Fibroblast of lung (primary cell): ENCODE measurements at regions not wholly inside any gene's neighbourhood (a gene's known extent, or its start where the extent isn't known, plus 50 kb on each side); places are given as distances from the start of the nearest gene placed in this dataset.
A peak's percentile ranks its signal among the peaks of the same experiment; 100 is the strongest.
"Not testable (repeated sequence)": the region's sequence is repeated elsewhere in the genome, so short reads cannot be mapped to it uniquely, and the experiment has no call there.

Experiments
- DNase-seq, 2 donors: peaks; one replicate each; pipeline versions ENCODE4 v3.0.0 to v3.0.0-alpha.2; 2010; ENCODE audit warnings: low read depth in 2 of 2
- H2AFZ ChIP-seq: 2 replicates; pipeline ENCODE4 v1.5.1; 2012; ENCODE audit warnings: low read length, control low read depth, inconsistent platforms
- H3K27ac ChIP-seq: 2 replicates; pipeline ENCODE4 v1.5.1; 2011; ENCODE audit warnings: low read length, control low read depth; ENCODE audit not compliant: insufficient read depth
- H3K27me3 ChIP-seq: 2 replicates; pipeline ENCODE4 v1.5.1; 2011; ENCODE audit warnings: mild to moderate bottlenecking, low read length; ENCODE audit not compliant: control insufficient read depth, insufficient read depth
- H3K36me3 ChIP-seq: 2 replicates; pipeline ENCODE4 v1.5.1; 2011; ENCODE audit warnings: low read length; ENCODE audit not compliant: control insufficient read depth, insufficient read depth
- H3K4me1 ChIP-seq: 2 replicates; pipeline ENCODE4 v1.5.1; 2011; ENCODE audit warnings: low read length; ENCODE audit not compliant: control insufficient read depth, insufficient read depth; ENCODE audit errors: extremely low read depth
- H3K4me2 ChIP-seq: 2 replicates; pipeline ENCODE4 v1.5.1; 2011; ENCODE audit warnings: low read length, control low read depth; ENCODE audit not compliant: insufficient read depth; ENCODE audit errors: extremely low read depth
- H3K4me3 ChIP-seq, 4 experiments: fragments of 200-600 bp in 1 of 4; sonication (generic) in 1 of 4; replicated peaks in 1 of 4; 2 replicates each; pipeline ENCODE4 v1.5.1; 2011 to 2016; ENCODE audit warnings: low read length in 4 of 4, low read depth in 3 of 4, mild to moderate bottlenecking in 3 of 4, control low read depth in 2 of 4, inconsistent platforms in 1 of 4, mixed read lengths in 1 of 4; ENCODE audit not compliant: insufficient read depth in 1 of 4; ENCODE audit errors: control extremely low read depth in 1 of 4
- H3K79me2 ChIP-seq: 2 replicates; pipeline ENCODE4 v1.5.1; 2012; ENCODE audit warnings: mild to moderate bottlenecking, low read length, inconsistent platforms; ENCODE audit not compliant: control insufficient read depth, insufficient read depth
- H3K9ac ChIP-seq: 2 replicates; pipeline ENCODE4 v1.5.1; 2011; ENCODE audit warnings: mild to moderate bottlenecking, low read length, control low read depth; ENCODE audit not compliant: insufficient read depth
- H3K9me3 ChIP-seq: 2 replicates; pipeline ENCODE4 v1.5.1; 2012; ENCODE audit warnings: low read depth, low read length; ENCODE audit not compliant: control insufficient read depth, insufficient read depth
- H4K20me1 ChIP-seq: 2 replicates; pipeline ENCODE4 v1.5.1; 2011; ENCODE audit warnings: low read length; ENCODE audit not compliant: control insufficient read depth, insufficient read depth; ENCODE audit errors: extremely low read depth
- EZH2 ChIP-seq: IDR thresholded peaks from 2 replicates; pipeline ENCODE4 v1.5.1; 2012; ENCODE audit warnings: low read length, control low read depth, mild to moderate bottlenecking; ENCODE audit errors: missing control alignments
- TF ChIP-seq, protein P1 (sequence below), 2 donors: IDR thresholded peaks in 1 of 2; conservative IDR thresholded peaks in 1 of 2; 1 replicate in 1 of 2; 2 replicates in 1 of 2; pipeline ENCODE4 v1.5.1; 2011 to 2012; ENCODE audit warnings: low read length in 2 of 2, control low read depth in 1 of 2, inconsistent platforms in 1 of 2, low read depth in 1 of 2, mild to moderate bottlenecking in 1 of 2

GRCh38 chr10:11684717-11685645 lies 57.2 kb upstream of the ECHDC3 start:
- Histone ChIP-seq H2AFZ (no peak overlapping the region), H3K27ac (peak overlapping the region; percentile 46), H3K4me1 (no peaks in the 10 kb centered on the region), H3K4me2 (peak overlapping the region; percentile 67), H3K4me3 (peak overlapping the region; percentile 2 to 53 (median 28)), H3K36me3 (no peaks in the 10 kb centered on the region), H4K20me1 (no peaks in the 10 kb centered on the region), H3K9ac (no peak overlapping the region), H3K27me3 (peaks cover 5% of the 10 kb centered on the region), H3K79me2 (no peaks in the 10 kb centered on the region), H3K9me3 (no peaks in the 10 kb centered on the region)
- peak; percentile 80 to 94 for DNase-seq
- TF ChIP-seq EZH2 = no peak
- TF ChIP-seq, protein P1, sequence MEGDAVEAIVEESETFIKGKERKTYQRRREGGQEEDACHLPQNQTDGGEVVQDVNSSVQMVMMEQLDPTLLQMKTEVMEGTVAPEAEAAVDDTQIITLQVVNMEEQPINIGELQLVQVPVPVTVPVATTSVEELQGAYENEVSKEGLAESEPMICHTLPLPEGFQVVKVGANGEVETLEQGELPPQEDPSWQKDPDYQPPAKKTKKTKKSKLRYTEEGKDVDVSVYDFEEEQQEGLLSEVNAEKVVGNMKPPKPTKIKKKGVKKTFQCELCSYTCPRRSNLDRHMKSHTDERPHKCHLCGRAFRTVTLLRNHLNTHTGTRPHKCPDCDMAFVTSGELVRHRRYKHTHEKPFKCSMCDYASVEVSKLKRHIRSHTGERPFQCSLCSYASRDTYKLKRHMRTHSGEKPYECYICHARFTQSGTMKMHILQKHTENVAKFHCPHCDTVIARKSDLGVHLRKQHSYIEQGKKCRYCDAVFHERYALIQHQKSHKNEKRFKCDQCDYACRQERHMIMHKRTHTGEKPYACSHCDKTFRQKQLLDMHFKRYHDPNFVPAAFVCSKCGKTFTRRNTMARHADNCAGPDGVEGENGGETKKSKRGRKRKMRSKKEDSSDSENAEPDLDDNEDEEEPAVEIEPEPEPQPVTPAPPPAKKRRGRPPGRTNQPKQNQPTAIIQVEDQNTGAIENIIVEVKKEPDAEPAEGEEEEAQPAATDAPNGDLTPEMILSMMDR (conservative IDR thresholded peaks at IDR 0.05 in 1 of 2, IDR thresholded peaks at IDR 0.05 in 1 of 2; ENCODE audit: low read depth in 1 of 2, low read length in 2 of 2) = no peak

DNA sequence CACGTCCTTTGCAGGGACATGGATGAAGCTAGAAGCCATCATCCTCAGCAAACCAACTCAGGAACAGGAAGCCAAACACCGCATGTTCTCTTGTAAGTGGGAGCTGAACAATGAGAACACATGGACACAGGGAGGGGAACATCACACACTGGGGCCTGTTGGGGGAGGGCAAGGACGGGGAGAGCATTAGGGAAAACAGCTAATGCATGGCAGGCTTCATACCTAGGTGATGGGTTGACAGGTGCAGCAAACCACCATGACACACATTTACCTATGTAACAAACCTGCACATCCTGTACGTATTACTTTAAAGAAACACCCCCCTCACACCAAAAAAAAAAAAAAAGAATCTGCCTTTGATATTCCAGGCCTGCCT lies 57.9 kb upstream of the ECHDC3 start:
- H2AFZ ChIP-seq, H3K9ac ChIP-seq, H3K36me3 ChIP-seq, H3K27me3 ChIP-seq, H4K20me1 ChIP-seq, H3K79me2 ChIP-seq, H3K9me3 ChIP-seq, H3K4me1 ChIP-seq, H3K4me3 ChIP-seq, DNase-seq, H3K27ac ChIP-seq: not testable (repeated sequence)
- peak overlapping the region; percentile 67 for H3K4me2 ChIP-seq

- Histone ChIP-seq H2AFZ (no peak overlapping the region), H3K4me1 (no peaks in the 10 kb centered on the region), H3K36me3 (no peaks in the 10 kb centered on the region), H4K20me1 (no peaks in the 10 kb centered on the region), H3K9ac (no peak overlapping the region), H3K4me3 (no peak overlapping the region), H3K27me3 (peaks cover 9% of the 10 kb centered on the region), H3K79me2 (no peaks in the 10 kb centered on the region), H3K9me3 (no peaks in the 10 kb centered on the region), H3K27ac (no peak overlapping the region), H3K4me2 (no peak overlapping the region)
- no peak for DNase-seq
- no peak for TF ChIP-seq EZH2
- TF ChIP-seq, protein P1 (conservative IDR thresholded peaks at IDR 0.05 in 1 of 2, IDR thresholded peaks at IDR 0.05 in 1 of 2; ENCODE audit: low read depth in 1 of 2, low read length in 2 of 2) = no peak
Measured at GRCh38 chr10:11683529-11684320, 58.5 kb upstream of the ECHDC3 start.
